ENCODE measurements at regions not wholly inside any gene's neighbourhood (a gene's known extent, or its start where the extent isn't known, plus 50 kb on each side); places are given as distances from the start of the nearest gene placed in this dataset.

DNA sequence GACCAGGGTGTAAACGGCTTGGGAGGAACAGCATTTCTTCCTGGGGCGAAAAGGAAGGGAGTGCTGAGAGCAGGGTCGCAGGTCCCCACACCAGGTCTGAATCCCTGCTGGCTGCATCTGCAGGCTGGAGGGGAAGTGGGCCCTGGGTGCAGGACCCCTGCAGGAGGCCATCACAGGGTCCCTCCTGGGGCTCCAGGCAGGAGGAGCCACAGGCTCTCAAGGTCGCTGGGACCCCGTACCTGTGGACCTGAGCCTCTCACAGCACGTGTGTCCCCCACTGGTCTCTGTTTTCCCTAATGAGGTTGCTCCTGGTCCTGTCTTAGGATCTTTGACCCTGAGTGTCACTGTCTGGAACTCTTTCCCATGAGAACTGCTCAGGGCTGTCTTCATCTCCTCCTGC lies 147.8 kb upstream of the ZNF236 start:
- Mint-ChIP-seq H3K27me3 (peaks cover 1% of the 10 kb centered on the region), H3K4me1 (no peaks in the 10 kb centered on the region), H3K9me3 (no peaks in the 10 kb centered on the region), H3K27ac (no peak overlapping the region), H3K36me3 (no peaks in the 10 kb centered on the region), H3K4me3 (no peak overlapping the region)

DNA sequence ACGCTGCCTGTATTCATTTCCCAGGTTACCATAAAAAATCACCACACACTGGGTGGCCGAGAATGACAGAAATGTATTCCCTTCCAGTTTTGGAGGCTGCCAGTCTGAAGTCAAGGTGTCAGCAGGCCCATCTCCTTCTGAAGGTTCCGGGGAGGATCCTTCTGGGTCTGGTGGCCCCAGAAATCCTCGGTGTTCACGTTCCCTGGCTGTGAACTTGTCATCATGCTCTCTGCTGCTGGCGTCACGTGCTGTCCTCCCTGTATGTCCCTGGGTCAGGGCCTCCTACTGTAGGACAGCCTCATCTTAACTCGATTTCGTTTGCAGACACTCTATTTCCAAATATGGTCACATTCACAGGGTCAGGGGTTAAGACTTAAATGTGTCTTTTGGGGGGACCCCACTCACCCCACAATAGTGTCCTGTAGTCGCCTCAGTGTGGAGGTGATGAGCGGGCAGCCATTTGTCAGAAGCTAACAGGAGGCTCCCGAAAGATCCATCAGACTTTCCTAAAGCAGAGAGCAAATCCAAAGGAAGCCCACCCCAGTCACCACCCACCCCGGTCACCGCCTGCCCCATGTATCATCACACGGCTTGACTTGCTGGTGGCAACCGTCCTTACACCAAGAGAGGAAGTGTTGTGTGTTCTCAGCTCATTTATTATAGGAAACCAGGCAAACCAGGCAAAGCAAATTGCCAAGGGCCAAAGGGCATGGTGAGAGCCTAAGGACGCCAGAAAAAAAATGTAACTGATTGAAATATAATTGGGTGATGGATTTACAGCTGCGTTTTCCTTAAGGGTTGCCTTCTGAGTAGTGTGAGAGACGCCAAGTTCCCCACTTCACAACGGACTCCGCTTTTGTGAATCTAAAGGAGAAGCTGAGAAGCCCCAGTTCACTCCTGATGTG lies 148.8 kb upstream of the ZNF236 start:
- no peak overlapping the region for H3K4me3 Mint-ChIP-seq
- no peak overlapping the region for H3K27ac Mint-ChIP-seq
- H3K36me3 Mint-ChIP-seq, result no peaks in the 10 kb centered on the region
- H3K4me1 Mint-ChIP-seq, result no peaks in the 10 kb centered on the region
- no peaks in the 10 kb centered on the region for H3K9me3 Mint-ChIP-seq
- H3K27me3 Mint-ChIP-seq, result peaks cover 1% of the 10 kb centered on the region

DNA sequence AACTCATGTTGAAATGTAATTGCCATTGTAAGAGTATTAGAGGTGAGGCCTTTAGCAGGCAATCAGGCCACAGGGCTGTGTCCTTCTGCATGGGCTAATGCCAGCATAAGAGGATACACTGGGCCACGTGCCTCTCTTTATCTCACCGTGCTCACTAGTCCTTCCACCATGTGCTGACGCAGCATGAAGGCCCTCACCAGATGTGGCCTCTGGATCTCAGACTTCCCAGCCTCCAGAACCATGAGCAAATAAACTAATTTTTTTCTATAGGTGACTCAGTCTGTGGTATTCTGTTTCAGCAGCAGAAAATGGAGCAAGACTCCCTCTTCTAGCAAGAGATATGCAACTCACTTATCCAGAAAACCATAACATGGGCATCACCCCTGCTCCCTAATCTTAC lies 149.7 kb upstream of the ZNF236 start:
- Mint-ChIP-seq H3K4me3 (no peak overlapping the region), H3K27ac (no peak overlapping the region), H3K4me1 (no peaks in the 10 kb centered on the region), H3K9me3 (no peaks in the 10 kb centered on the region), H3K27me3 (peaks cover 1% of the 10 kb centered on the region), H3K36me3 (no peaks in the 10 kb centered on the region)

DNA sequence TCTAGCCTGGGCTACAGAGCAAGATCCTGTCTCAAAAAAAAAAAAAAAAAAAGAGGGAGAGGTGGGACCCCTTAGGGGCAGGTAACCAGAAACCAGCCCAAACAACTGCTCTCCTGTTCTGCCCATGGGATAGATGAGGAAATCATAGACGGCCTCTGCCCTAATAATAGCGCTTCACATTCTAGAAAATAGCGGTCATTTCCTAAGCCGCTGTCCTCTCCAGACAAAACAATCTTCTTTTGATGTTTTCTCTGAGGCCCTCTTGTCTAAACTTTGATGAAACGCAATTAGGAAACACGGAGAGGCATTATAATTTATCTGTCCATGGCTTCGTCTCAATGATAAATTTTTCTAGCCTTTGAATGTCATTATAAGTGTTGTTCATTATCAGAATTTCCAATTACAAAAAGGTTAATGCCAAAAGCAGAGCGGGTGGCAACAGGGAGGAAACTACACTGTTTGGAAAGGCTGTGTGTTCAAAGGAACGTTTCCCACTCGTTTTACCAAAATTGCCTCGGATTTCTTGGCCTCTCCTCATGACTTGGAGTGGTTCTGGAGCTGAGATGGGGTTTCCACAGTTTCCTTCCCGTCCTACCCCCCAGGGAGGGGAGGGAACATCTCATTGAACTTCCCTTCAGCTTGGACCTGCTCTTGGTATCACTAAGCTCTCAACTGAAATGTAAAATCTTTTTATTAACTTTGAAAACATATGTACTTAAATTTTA lies 151.6 kb upstream of the ZNF236 start:
- H3K36me3 Mint-ChIP-seq, result no peaks in the 10 kb centered on the region

DNA sequence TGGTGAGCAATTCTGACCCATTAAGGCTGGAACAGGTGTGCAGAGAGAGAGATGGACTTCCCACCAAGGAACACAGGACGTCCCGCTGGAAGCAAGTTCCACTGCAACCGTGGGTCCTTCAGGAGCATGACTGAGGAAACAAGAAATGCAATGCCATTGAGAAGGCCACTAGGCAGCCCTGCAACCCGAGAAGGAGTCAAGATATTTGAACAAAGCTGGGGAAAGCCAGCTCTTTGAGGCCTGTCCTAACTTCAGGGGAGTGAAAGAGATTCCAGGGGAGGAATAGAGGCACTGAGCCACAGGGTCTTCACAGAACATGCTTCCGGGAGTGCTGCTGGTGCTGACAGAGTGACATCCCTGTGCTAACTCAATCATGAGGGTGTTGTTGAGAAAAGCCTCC lies 153.8 kb upstream of the ZNF236 start:
- no peaks in the 10 kb centered on the region for H3K9me3 Mint-ChIP-seq
- H3K36me3 Mint-ChIP-seq, result no peaks in the 10 kb centered on the region
- H3K27me3 Mint-ChIP-seq, result peaks cover 7% of the 10 kb centered on the region
- H3K27ac Mint-ChIP-seq, result no peak overlapping the region
- H3K4me3 Mint-ChIP-seq, result no peak overlapping the region
- no peaks in the 10 kb centered on the region for H3K4me1 Mint-ChIP-seq

More for the DNA sequence above, 151.6 kb upstream of the ZNF236 start:
- Mint-ChIP-seq H3K27ac (no peak overlapping the region), H3K4me3 (no peak overlapping the region), H3K27me3 (peaks cover 2% of the 10 kb centered on the region), H3K4me1 (no peaks in the 10 kb centered on the region), H3K9me3 (no peaks in the 10 kb centered on the region)

DNA sequence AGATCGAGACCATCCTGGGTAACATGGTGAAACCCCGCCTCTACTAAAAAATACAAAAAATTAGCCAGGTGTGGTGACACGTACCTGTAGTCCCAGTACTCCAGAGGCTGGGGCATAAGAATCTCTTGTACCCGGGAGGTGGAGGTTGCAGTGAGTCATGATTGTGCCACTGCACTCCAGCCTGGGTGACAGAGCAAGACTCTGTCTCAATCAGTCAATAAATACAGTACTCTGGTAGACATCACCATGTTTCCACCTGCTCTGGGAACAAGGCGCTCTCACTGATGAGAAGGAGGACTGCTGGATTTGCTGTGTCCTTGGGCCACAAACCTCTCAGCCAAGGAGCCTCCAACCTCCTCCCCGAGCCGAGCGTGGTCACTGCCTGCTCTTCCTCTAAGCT lies 154.2 kb upstream of the ZNF236 start:
- Mint-ChIP-seq H3K36me3 (no peaks in the 10 kb centered on the region), H3K4me3 (no peak overlapping the region), H3K27me3 (peaks cover 7% of the 10 kb centered on the region), H3K9me3 (no peaks in the 10 kb centered on the region), H3K4me1 (no peaks in the 10 kb centered on the region), H3K27ac (no peak overlapping the region)

DNA sequence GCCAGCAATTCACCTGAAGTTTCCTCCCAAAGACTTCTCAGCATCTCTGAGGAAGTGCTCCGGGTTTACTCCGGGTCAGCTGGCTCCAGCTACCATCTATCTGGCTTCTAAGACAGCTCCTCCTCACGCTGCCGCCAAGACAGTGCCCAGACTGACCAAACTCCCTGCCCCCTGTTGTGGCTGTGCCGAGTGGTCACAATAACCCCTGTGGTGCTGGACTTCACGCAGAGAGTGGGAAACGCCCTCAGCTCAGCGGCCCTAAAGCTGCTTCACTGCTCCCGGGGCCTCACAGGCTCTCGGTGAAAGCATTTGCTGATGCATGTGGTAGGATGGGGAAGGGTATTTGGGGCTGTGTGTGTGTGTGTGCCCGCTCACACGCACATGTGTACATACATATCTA lies 154.8 kb upstream of the ZNF236 start:
- Mint-ChIP-seq H3K9me3 (no peaks in the 10 kb centered on the region), H3K4me1 (no peaks in the 10 kb centered on the region), H3K4me3 (no peak overlapping the region), H3K36me3 (no peaks in the 10 kb centered on the region), H3K27me3 (peaks cover 7% of the 10 kb centered on the region), H3K27ac (no peak overlapping the region)

DNA sequence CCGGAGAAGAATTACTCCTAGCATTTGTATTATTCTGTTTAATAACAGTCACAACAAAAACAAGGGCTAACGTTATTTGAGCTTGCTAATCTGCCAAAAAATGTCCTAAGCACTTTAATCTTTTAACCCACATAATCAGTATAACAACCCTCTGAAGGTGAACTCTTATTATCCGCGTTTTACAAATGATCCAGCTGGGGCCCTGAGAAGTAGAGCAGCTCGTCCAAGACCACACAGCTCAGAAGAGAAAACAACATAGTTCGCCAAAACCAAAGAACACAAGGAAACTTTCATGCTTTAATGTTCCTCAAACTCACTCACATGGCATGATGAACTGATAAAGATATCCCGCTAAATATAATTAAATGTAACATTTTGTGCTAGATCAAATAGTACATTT lies 159.7 kb upstream of the ZNF236 start:
- no peaks in the 10 kb centered on the region for H3K36me3 Mint-ChIP-seq
- H3K4me3 Mint-ChIP-seq, result no peak overlapping the region
- no peak overlapping the region for H3K27ac Mint-ChIP-seq
- H3K9me3 Mint-ChIP-seq, result no peaks in the 10 kb centered on the region
- H3K27me3 Mint-ChIP-seq, result peaks cover 13% of the 10 kb centered on the region
- H3K4me1 Mint-ChIP-seq, result peaks cover 11% of the 10 kb centered on the region

DNA sequence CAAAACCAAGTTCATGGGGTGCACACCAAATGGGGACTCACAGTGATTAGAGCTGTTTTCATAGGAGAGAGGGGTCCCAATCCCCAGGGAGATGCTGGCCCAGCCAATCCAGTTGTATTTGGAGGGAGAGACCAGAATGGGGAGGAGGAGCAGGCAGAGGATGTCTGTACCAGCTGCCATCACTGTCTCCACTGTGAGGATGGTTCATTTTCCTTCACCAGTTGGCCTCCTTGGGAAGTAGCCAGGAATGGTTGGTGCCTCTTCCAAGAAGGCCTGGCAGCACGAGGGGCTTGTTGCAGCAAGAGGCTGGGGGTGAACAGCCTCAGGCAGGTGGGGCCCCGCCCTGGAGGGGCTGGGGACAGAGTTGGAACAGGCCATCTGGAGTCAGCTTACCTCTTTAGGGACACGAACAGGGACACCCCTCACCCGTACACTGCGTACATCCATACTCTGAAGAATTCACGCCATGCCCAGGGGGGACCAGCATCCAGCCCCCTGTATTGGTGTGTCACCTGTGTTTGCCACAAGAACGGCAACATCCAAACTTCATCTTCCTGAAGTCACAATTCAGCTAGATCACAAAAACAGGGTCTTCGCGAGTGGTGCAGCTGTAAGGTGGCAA lies 161.7 kb upstream of the ZNF236 start:
- peaks cover 20% of the 10 kb centered on the region for H3K4me1 Mint-ChIP-seq
- H3K27ac Mint-ChIP-seq, result no peak overlapping the region
- H3K4me3 Mint-ChIP-seq, result no peak overlapping the region
- no peaks in the 10 kb centered on the region for H3K9me3 Mint-ChIP-seq
- H3K27me3 Mint-ChIP-seq, result peaks cover 21% of the 10 kb centered on the region
- no peaks in the 10 kb centered on the region for H3K36me3 Mint-ChIP-seq

DNA sequence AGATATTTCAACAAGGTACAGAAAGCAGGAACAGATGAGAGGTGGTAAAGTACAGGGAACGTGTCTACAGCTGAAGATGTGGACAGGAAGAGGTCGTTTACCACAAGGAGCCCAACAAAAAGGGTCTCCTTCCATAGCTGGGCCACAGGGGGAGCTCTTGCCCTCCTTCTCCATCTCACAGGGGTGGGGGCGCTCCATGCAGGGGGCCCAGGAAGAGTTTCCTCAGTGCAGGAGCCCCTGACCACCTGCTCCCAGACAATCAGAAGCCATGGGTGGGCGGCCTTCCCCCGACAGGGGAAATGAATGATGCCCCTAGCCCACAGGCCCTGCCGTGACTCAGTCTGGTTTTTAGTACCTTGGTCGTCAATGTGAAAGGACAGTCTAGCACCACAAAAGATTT lies 163.6 kb upstream of the ZNF516 start:
- Mint-ChIP-seq H3K9me3 (no peaks in the 10 kb centered on the region), H3K27me3 (peaks cover 27% of the 10 kb centered on the region), H3K4me3 (no peak overlapping the region), H3K4me1 (peaks cover 20% of the 10 kb centered on the region), H3K36me3 (no peaks in the 10 kb centered on the region), H3K27ac (no peak overlapping the region)

DNA sequence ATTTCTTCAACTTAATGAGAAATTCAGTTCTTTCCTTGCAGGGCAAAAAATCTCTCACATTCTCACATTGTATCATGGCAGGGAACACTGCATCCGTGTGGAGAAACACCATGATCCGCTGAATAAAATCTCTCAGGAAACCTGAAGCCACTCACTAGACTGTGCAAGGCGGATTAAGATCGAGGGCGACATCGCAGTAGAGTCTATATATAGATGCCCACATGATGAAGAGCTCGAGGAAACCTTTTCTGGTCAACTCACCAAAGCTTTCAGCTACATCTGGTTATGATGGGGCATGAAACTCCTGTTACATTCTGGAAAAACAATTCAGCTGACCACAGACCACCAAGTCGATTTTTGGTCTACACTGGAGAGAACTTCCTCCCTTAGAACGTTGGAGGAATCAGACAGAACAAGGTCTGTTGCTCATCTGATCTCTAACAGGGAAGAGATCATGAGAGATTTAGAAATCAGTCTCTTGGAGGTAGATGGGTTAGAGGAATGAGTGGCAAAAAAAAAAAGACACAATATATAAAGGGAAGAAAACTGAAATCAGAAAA lies 162.9 kb upstream of the ZNF516 start:
- Mint-ChIP-seq H3K27ac (no peak overlapping the region), H3K4me3 (no peak overlapping the region)

DNA sequence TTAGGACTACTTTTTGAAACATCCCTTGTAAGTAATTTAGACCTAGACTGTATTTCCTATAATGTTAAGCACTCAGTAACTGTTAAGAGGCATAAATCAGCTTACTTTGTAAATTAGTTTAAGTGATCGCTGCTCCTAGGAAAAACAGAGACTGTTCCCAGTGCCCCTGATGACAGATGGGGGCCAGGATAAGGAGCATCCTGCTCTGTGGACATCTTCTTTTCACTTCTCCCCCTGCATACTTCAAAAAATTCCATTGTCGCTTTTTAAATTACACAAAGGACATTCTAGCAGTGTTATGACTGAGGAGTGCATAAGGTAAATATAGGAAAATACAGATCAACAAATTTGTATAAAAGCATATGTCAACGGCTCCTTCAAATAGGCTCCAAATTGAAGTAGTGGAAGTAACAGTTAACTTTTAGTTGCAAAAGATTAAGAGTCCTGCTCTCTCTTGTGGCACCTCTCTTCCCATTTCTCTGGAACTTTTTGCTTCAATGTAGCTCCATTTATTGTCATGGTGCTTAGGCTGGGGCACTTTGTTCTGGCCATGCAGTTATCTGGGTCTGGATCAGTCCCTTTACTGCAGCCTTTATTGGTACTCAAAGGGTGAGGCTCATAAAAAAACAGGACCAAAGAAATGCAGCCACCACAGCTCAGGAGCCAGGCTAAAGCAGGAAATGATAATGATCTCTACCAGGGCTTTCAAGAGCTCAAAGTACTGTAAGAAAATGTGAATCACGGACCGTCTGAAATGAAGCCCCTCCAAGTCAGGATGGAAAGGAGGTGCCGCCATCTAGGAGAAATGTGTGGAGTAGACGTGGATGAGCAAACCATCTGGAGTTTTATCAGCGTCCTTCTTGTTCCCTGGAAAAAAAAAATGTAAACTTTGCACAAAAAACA lies 162.1 kb upstream of the ZNF516 start:
- no peak overlapping the region for H3K4me3 Mint-ChIP-seq
- no peaks in the 10 kb centered on the region for H3K36me3 Mint-ChIP-seq
- H3K9me3 Mint-ChIP-seq, result no peaks in the 10 kb centered on the region
- peaks cover 20% of the 10 kb centered on the region for H3K4me1 Mint-ChIP-seq
- peaks cover 35% of the 10 kb centered on the region for H3K27me3 Mint-ChIP-seq
- H3K27ac Mint-ChIP-seq, result no peak overlapping the region

More for the DNA sequence above, 162.9 kb upstream of the ZNF516 start:
- H3K4me1 Mint-ChIP-seq, result peaks cover 20% of the 10 kb centered on the region
- no peaks in the 10 kb centered on the region for H3K36me3 Mint-ChIP-seq
- no peaks in the 10 kb centered on the region for H3K9me3 Mint-ChIP-seq
- H3K27me3 Mint-ChIP-seq, result peaks cover 29% of the 10 kb centered on the region

DNA sequence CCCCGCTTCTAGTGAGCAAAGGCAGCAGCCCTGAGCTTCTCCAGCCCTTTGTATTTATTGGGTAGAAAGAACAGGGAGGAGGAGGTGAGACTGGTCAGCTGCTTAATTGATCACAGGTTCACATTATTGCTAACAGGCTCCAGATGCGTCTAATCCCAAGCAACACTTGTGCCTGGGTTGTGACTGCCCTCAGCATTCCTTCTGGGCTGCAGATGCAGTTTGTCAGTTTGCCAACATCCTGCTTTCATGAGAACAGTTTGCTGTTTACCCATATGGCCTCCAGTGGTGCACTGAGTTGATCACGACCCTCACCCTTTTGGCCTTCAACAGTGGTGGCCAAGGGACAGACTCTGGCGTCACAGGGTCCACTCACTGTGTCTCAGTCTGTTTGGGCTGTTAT lies 159.5 kb upstream of the ZNF516 start:
- Mint-ChIP-seq H3K9me3 (no peaks in the 10 kb centered on the region), H3K27me3 (peaks cover 45% of the 10 kb centered on the region), H3K4me1 (peaks cover 20% of the 10 kb centered on the region), H3K36me3 (no peaks in the 10 kb centered on the region), H3K4me3 (no peak overlapping the region), H3K27ac (no peak overlapping the region)

DNA sequence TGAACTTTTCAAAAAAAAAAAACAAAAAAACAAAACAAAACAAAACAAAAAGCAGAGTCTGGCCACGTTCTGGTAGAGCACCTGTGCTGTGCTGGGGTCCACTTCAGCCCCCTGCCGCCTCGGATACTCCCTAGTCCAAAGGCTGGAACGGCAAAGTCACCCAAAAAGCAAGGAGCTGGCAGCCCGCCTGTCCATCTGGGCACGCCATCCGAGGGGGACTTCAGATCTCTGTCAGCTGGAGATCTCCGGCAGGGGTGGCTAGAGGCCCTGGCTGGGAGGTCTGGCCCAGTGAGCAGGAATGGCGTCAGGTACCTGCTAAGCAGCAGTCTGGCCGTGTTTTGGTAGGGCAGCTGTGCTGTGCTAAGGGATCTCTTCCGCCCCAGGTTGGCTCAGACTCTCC lies 152.3 kb upstream of the ZNF516 start:
- H3K27me3 Mint-ChIP-seq, result peaks cover 11% of the 10 kb centered on the region
- no peak overlapping the region for H3K4me3 Mint-ChIP-seq
- no peak overlapping the region for H3K27ac Mint-ChIP-seq
- H3K36me3 Mint-ChIP-seq, result no peaks in the 10 kb centered on the region
- H3K4me1 Mint-ChIP-seq, result no peaks in the 10 kb centered on the region
- H3K9me3 Mint-ChIP-seq, result no peaks in the 10 kb centered on the region

DNA sequence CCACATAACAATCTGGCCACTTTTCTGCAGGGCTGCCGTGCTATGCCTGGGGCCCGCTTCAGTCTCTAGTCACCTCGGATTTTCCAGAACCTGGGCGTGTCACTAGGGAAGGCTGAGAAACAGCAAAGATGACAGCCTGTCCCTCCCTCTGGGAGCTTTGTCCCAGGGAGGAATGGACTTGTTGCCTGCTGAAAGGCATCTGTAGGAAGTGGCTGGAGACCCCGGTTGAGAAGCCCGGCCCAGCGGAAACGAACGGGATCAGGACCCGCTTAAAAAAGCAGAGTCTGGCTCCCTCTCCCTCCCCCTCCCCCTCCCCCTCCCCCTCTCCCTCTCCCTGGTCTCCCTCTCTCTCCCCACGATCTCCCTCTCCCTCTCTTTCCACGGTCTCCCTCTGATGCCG lies 149.5 kb upstream of the ZNF516 start:
- Mint-ChIP-seq H3K27me3 (no peaks in the 10 kb centered on the region), H3K27ac (no peak overlapping the region), H3K4me3 (no peak overlapping the region), H3K36me3 (no peaks in the 10 kb centered on the region), H3K4me1 (no peaks in the 10 kb centered on the region), H3K9me3 (no peaks in the 10 kb centered on the region)

All from activated naive CD4-positive, alpha-beta T cell treated with anti-CD3 and anti-CD28 coated beads, Interleukin-2, amount 50 U/mL, for 24 hours (primary cell).